Thyroid gland (tissue), 4 donors: ENCODE measurements at regions not wholly inside any gene's neighbourhood (a gene's known extent, or its start where the extent isn't known, plus 50 kb on each side); places are given as distances from the start of the nearest gene placed in this dataset.

Experiments
- DNase-seq, 2 donors: peaks; one replicate each; pipeline ENCODE4 v3.0.0-alpha.2; 2019
- H3K27ac ChIP-seq, 3 donors: fragments of 200-600 bp; sonication (generic); 1 replicate in 2 of 3; 2 replicates in 1 of 3; pipeline ENCODE4 v1.5.1; 2016 to 2019; ENCODE audit warnings: mild to moderate bottlenecking in 1 of 3, moderate library complexity in 1 of 3
- H3K27me3 ChIP-seq: fragments of 200-600 bp; sonication (generic); one replicate; pipeline ENCODE4 v1.5.1; 2019
- H3K36me3 ChIP-seq, 2 donors: fragments of 200-600 bp; sonication (generic); one replicate each; pipeline ENCODE4 v1.5.1; 2016 to 2019
- H3K4me1 ChIP-seq, 2 donors: fragments of 200-600 bp; sonication (generic); one replicate each; pipeline ENCODE4 v1.5.1; 2017 to 2019
- H3K4me3 ChIP-seq, 3 donors: fragments of 200-600 bp; sonication (generic); replicated peaks in 1 of 3; 1 replicate in 2 of 3; 2 replicates in 1 of 3; pipeline ENCODE4 v1.5.1; 2016; ENCODE audit warnings: mild to moderate bottlenecking in 1 of 3
- H3K9me3 ChIP-seq: fragments of 200-600 bp; sonication (generic); one replicate; pipeline ENCODE4 v1.5.1; 2017
- CTCF ChIP-seq, 6 experiments: fragments of 200-600 bp in 3 of 6; fragments of 450-650 bp in 3 of 6; sonication (generic) in 3 of 6; IDR thresholded peaks; one replicate each; pipeline ENCODE4 v1.5.1; 2016 to 2019; ENCODE audit warnings: antibody characterized with exemption in 6 of 6, mild to moderate bottlenecking in 2 of 6, inconsistent platforms in 1 of 6, moderate library complexity in 1 of 6
- POLR2A ChIP-seq, 2 donors: fragments of 450-650 bp; IDR thresholded peaks; one replicate each; pipeline ENCODE4 v1.6.1; 2017; ENCODE audit warnings: antibody characterized with exemption in 2 of 2, mild to moderate bottlenecking in 2 of 2, moderate library complexity in 1 of 2
- WGBS, 2 donors: methylation state at CpG; one replicate each; pipeline ENCODE4 v1.1.5; 2017; 5-methylcytosine and 5-hydroxymethylcytosine counted together
- intact Hi-C: fragments of 100-400 bp; cut with DNase I; formaldehyde crosslinking; loops from one replicate; pipeline ENCODE4 v1.15.1; 2023

- WGBS, 2 donors: 82% methylated on average over 4 of the region's 4 CpGs
- intact Hi-C loops: no loop called here
These were observed 77.4 kb upstream of the SLCO3A1 start for GRCh38 chr15:91776104-91776503.

GRCh38 chr15:91779960-91780359 lies 73.5 kb upstream of the SLCO3A1 start:
- H3K9me3 ChIP-seq: no peaks in the 10 kb centered on the region
- no peak for DNase-seq
- no peak overlapping the region for H3K27ac ChIP-seq
- H3K27me3 ChIP-seq: no peaks in the 10 kb centered on the region
- no peak for TF ChIP-seq CTCF (IDR thresholded peaks at IDR 0.05)
- intact Hi-C loops: no loop called here
- H3K36me3 ChIP-seq: no peaks in the 10 kb centered on the region
- WGBS, 2 donors: 82 to 95% methylated on average over 5 of the region's 5 CpGs
- no peak overlapping the region for H3K4me3 ChIP-seq
- H3K4me1 ChIP-seq: no peaks in the 10 kb centered on the region

More at GRCh38 chr15:91776104-91776503, 77.4 kb upstream of the SLCO3A1 start:
- no peak for TF ChIP-seq CTCF (IDR thresholded peaks at IDR 0.05)
- no peak for TF ChIP-seq POLR2A (IDR thresholded peaks at IDR 0.05)
- H3K9me3 ChIP-seq: no peaks in the 10 kb centered on the region
- H3K4me1 ChIP-seq: no peaks in the 10 kb centered on the region
- DNase-seq: no peak
- no peak overlapping the region for H3K4me3 ChIP-seq
- H3K27me3 ChIP-seq: no peaks in the 10 kb centered on the region
- no peak overlapping the region for H3K27ac ChIP-seq
- H3K36me3 ChIP-seq: no peaks in the 10 kb centered on the region

GRCh38 chr15:91780387-91780786 lies 73.1 kb upstream of the SLCO3A1 start:
- Histone ChIP-seq H3K4me1 (no peaks in the 10 kb centered on the region), H3K27ac (no peak overlapping the region), H3K9me3 (no peaks in the 10 kb centered on the region), H3K4me3 (no peak overlapping the region), H3K27me3 (no peaks in the 10 kb centered on the region), H3K36me3 (no peaks in the 10 kb centered on the region)
- TF ChIP-seq POLR2A (IDR thresholded peaks at IDR 0.05) (no peak), CTCF (IDR thresholded peaks at IDR 0.05) (no peak)
- 91 to 93% methylated on average over 3 of the region's 3 CpGs for WGBS, 2 donors
- no peak for DNase-seq
- intact Hi-C loops: no loop called here

- TF ChIP-seq POLR2A (IDR thresholded peaks at IDR 0.05) (no peak), CTCF (IDR thresholded peaks at IDR 0.05) (no peak)
- WGBS, 2 donors: 58 to 60% methylated on average over 6 of the region's 6 CpGs
- H3K4me1 ChIP-seq: no peaks in the 10 kb centered on the region
- intact Hi-C loops: no loop called here
- no peak for DNase-seq
- H3K27ac ChIP-seq: no peak overlapping the region
- no peaks in the 10 kb centered on the region for H3K36me3 ChIP-seq
- no peaks in the 10 kb centered on the region for H3K27me3 ChIP-seq
- H3K4me3 ChIP-seq: no peak overlapping the region
- no peaks in the 10 kb centered on the region for H3K9me3 ChIP-seq
These were observed 71.3 kb upstream of the SLCO3A1 start for GRCh38 chr15:91782221-91782620.

- H3K9me3 ChIP-seq: no peaks in the 10 kb centered on the region
These were observed 70.5 kb upstream of the SLCO3A1 start for GRCh38 chr15:91783008-91783407.

More at GRCh38 chr15:91783008-91783407, 70.5 kb upstream of the SLCO3A1 start:
- DNase-seq: no peak
- Histone ChIP-seq H3K36me3 (no peaks in the 10 kb centered on the region), H3K27ac (no peak overlapping the region), H3K4me1 (no peaks in the 10 kb centered on the region), H3K27me3 (no peaks in the 10 kb centered on the region), H3K4me3 (no peak overlapping the region)
- 80 to 88% methylated on average over 3 of the region's 3 CpGs for WGBS, 2 donors
- intact Hi-C loops: no loop called here
- TF ChIP-seq POLR2A (IDR thresholded peaks at IDR 0.05): no peak
- no peak for TF ChIP-seq CTCF (IDR thresholded peaks at IDR 0.05)
